ENCODE measurements at regions not wholly inside any gene's neighbourhood (a gene's known extent, or its start where the extent isn't known, plus 50 kb on each side); places are given as distances from the start of the nearest gene placed in this dataset.

- Histone ChIP-seq H3K4me1 (ENCODE audit: control insufficient read depth, low read length) (no peaks in the 10 kb centered on the region), H3K36me3 (ENCODE audit: control insufficient read depth, low read length) (no peaks in the 10 kb centered on the region), H3K27me3 (ENCODE audit: control insufficient read depth, low read length) (no peaks in the 10 kb centered on the region), H3K4me3 (ENCODE audit: low read length) (no peak overlapping the region), H3K27ac (ENCODE audit: low read depth, low read length) (no peak overlapping the region), H4K20me1 (ENCODE audit: control insufficient read depth, insufficient read depth, low read depth, low read length) (no peaks in the 10 kb centered on the region), H3K9me2 (replicated peaks; ENCODE audit: control insufficient read depth, low read length) (no peaks in the 10 kb centered on the region), H3K4me2 (ENCODE audit: low read length) (no peak overlapping the region), H3K79me2 (ENCODE audit: control insufficient read depth, low read length) (no peaks in the 10 kb centered on the region), H3F3A (ENCODE audit: control insufficient read depth, insufficient read depth) (no peaks in the 10 kb centered on the region), H3K9me3 (ENCODE audit: control insufficient read depth, insufficient read depth, low read length) (no peaks in the 10 kb centered on the region; the same call in 1 of the 2 replicates)
- no peak for TF ChIP-seq CTCF (IDR thresholded peaks at IDR 0.05; ENCODE audit: low read depth, low read length, poor library complexity, severe bottlenecking)
- no peak for TF ChIP-seq EZH2phosphoT487 (IDR thresholded peaks at IDR 0.05; ENCODE audit: borderline replicate concordance, low read length)
Measured at GRCh38 chr6:71463061-71463460, 174.4 kb downstream of the OGFRL1 start.

- H3K9me3 ChIP-seq (ENCODE audit: control insufficient read depth, insufficient read depth, low read length) = no peaks in the 10 kb centered on the region; the same call in 1 of the 2 replicates
- no peak overlapping the region for H3K27ac ChIP-seq (ENCODE audit: low read depth, low read length)
- H4K20me1 ChIP-seq (ENCODE audit: control insufficient read depth, insufficient read depth, low read depth, low read length) = no peaks in the 10 kb centered on the region
- H3K4me3 ChIP-seq (ENCODE audit: low read length) = no peak overlapping the region
- H3K27me3 ChIP-seq (ENCODE audit: control insufficient read depth, low read length) = no peaks in the 10 kb centered on the region
- no peaks in the 10 kb centered on the region for H3K9me2 ChIP-seq (replicated peaks; ENCODE audit: control insufficient read depth, low read length)
- H3F3A ChIP-seq (ENCODE audit: control insufficient read depth, insufficient read depth) = no peaks in the 10 kb centered on the region
- TF ChIP-seq EZH2phosphoT487 (IDR thresholded peaks at IDR 0.05; ENCODE audit: borderline replicate concordance, low read length) (no peak), CTCF (IDR thresholded peaks at IDR 0.05; ENCODE audit: low read depth, low read length, poor library complexity, severe bottlenecking) (no peak)
- H3K4me1 ChIP-seq (ENCODE audit: control insufficient read depth, low read length) = no peaks in the 10 kb centered on the region
- no peaks in the 10 kb centered on the region for H3K36me3 ChIP-seq (ENCODE audit: control insufficient read depth, low read length)
- no peaks in the 10 kb centered on the region for H3K79me2 ChIP-seq (ENCODE audit: control insufficient read depth, low read length)
- H3K4me2 ChIP-seq (ENCODE audit: low read length) = no peak overlapping the region
Measured at GRCh38 chr6:71465096-71465495, 176.5 kb downstream of the OGFRL1 start.

GRCh38 chr6:71466362-71466761 lies 177.8 kb downstream of the OGFRL1 start:
- H3K4me2 ChIP-seq (ENCODE audit: low read length) = no peak overlapping the region
- no peaks in the 10 kb centered on the region for H3K4me1 ChIP-seq (ENCODE audit: control insufficient read depth, low read length)
- no peaks in the 10 kb centered on the region; the same call in 1 of the 2 replicates for H3K9me3 ChIP-seq (ENCODE audit: control insufficient read depth, insufficient read depth, low read length)
- no peaks in the 10 kb centered on the region for H3K9me2 ChIP-seq (replicated peaks; ENCODE audit: control insufficient read depth, low read length)
- H4K20me1 ChIP-seq (ENCODE audit: control insufficient read depth, insufficient read depth, low read depth, low read length) = no peaks in the 10 kb centered on the region
- H3K27me3 ChIP-seq (ENCODE audit: control insufficient read depth, low read length) = no peaks in the 10 kb centered on the region
- no peak overlapping the region for H3K4me3 ChIP-seq (ENCODE audit: low read length)
- no peaks in the 10 kb centered on the region for H3F3A ChIP-seq (ENCODE audit: control insufficient read depth, insufficient read depth)
- H3K27ac ChIP-seq (ENCODE audit: low read depth, low read length) = no peak overlapping the region
- TF ChIP-seq EZH2phosphoT487 (IDR thresholded peaks at IDR 0.05; ENCODE audit: borderline replicate concordance, low read length) (no peak), CTCF (IDR thresholded peaks at IDR 0.05; ENCODE audit: low read depth, low read length, poor library complexity, severe bottlenecking) (no peak)
- H3K79me2 ChIP-seq (ENCODE audit: control insufficient read depth, low read length) = no peaks in the 10 kb centered on the region
- no peaks in the 10 kb centered on the region for H3K36me3 ChIP-seq (ENCODE audit: control insufficient read depth, low read length)

All from DOHH2 (cell line).